ENCODE measurements at regions not wholly inside any gene's neighbourhood (a gene's known extent, or its start where the extent isn't known, plus 50 kb on each side); places are given as distances from the start of the nearest gene placed in this dataset.

DNA sequence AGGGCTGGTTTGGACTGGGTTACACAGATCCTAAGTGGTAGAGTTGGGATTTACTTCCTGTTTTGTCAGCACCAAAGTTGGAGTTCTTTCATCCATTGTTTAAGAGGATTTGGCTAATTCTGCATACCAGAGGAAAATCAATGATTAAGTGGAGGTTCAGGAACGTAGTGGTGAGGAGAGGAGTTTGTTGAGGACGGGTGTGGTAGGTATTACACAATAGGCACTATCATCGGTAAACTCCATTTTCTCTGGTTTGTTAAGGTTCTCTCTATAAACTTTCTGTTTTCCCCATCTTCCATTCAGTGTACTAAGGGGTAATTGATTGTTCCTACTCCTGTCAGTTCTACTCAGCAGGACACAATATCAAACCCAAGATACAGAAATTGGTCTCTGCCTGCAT lies 107.5 kb upstream of the VCX2 start:
- TF ChIP-seq, protein P1, sequence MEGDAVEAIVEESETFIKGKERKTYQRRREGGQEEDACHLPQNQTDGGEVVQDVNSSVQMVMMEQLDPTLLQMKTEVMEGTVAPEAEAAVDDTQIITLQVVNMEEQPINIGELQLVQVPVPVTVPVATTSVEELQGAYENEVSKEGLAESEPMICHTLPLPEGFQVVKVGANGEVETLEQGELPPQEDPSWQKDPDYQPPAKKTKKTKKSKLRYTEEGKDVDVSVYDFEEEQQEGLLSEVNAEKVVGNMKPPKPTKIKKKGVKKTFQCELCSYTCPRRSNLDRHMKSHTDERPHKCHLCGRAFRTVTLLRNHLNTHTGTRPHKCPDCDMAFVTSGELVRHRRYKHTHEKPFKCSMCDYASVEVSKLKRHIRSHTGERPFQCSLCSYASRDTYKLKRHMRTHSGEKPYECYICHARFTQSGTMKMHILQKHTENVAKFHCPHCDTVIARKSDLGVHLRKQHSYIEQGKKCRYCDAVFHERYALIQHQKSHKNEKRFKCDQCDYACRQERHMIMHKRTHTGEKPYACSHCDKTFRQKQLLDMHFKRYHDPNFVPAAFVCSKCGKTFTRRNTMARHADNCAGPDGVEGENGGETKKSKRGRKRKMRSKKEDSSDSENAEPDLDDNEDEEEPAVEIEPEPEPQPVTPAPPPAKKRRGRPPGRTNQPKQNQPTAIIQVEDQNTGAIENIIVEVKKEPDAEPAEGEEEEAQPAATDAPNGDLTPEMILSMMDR (IDR thresholded peaks at IDR 0.05) = no peak
- Histone ChIP-seq H3K36me3 (ENCODE audit: low read depth) (no peaks in the 10 kb centered on the region), H3K4me3 (no peak overlapping the region), H3K9me3 (no peaks in the 10 kb centered on the region), H3K4me1 (ENCODE audit: low read depth) (no peaks in the 10 kb centered on the region)
- DNase-seq (no peak), ATAC-seq (no peak)
- intact Hi-C loops (cut with DNase I, micrococcal nuclease) = no loop called here

DNA sequence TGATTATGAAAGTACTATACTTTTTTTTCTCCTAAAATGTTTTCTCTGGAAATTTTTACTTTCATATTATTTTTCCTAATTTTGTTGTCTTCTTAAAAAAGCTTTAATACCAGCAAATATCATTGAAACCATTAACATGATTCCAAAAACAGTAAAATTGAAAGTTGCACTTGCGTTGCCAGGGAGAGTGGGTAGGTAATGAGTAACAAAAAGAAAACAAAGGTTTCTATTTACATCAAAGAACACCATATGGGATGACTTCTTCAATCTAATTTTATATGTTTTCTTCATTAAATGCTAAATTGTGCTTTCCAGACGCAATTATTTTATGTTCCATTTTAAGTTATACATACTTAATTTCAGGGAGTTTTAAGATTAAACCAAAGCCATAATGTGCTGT lies 108.3 kb upstream of the VCX2 start:
- TF ChIP-seq, protein P1 (IDR thresholded peaks at IDR 0.05) = no peak
- Histone ChIP-seq H3K4me1 (ENCODE audit: low read depth) (no peaks in the 10 kb centered on the region), H3K4me3 (no peak overlapping the region), H3K36me3 (ENCODE audit: low read depth) (no peaks in the 10 kb centered on the region), H3K9me3 (no peaks in the 10 kb centered on the region)
- DNase-seq (no peak), ATAC-seq (no peak)
- intact Hi-C loops (cut with DNase I, micrococcal nuclease) = no loop called here

DNA sequence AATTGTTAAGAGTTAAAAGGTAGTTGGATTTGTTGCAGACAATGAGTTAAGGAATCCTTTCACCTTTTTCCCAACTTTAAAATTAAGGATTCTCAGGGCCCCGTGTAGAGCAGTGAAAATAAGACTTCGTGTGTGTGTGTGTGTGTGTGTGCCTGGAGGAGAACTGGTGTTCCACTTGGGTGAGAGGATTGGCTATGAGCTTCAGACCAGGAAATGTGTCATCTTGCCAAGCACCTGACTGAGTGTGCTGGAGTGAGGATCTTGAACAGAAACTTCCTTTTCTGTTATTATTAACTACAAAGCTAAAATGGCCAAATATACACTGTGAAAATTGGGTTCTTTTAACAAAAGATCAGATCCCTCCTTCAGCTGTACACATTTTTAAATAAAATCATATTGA lies 113.1 kb upstream of the VCX2 start:
- intact Hi-C loops (cut with DNase I, micrococcal nuclease) = no loop called here
- DNase-seq = no peak
- Histone ChIP-seq H3K4me1 (ENCODE audit: low read depth) (no peaks in the 10 kb centered on the region), H3K9me3 (no peaks in the 10 kb centered on the region), H3K4me3 (no peak overlapping the region), H3K36me3 (ENCODE audit: low read depth) (no peaks in the 10 kb centered on the region)
- TF ChIP-seq, protein P1 (IDR thresholded peaks at IDR 0.05) = no peak
- no peak for ATAC-seq

DNA sequence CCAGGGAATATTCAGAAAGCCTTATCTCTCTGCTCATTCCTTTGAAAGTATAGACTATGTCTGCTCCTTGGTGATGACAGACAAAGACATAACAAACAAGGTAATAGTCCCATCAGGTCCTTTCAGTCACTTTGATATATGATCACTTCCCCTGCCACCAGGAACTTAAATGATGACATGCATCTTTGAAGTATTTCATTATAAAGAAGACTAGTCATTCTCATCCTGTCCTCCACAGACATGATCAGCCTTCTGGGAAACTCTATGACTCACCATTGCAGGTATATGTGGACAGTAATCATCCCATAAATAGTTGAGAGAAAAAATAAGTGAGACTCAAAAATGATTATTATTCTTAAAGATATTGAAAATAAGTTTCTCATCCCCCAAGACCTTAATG lies 117.5 kb upstream of the VCX2 start:
- DNase-seq = no peak
- no peak overlapping the region for H3K4me3 ChIP-seq
- H3K36me3 ChIP-seq (ENCODE audit: low read depth) = no peaks in the 10 kb centered on the region
- no peaks in the 10 kb centered on the region for H3K4me1 ChIP-seq (ENCODE audit: low read depth)
- no peaks in the 10 kb centered on the region for H3K9me3 ChIP-seq
- no peak for ATAC-seq
- intact Hi-C loops (cut with DNase I, micrococcal nuclease) = no loop called here
- TF ChIP-seq, protein P1 (IDR thresholded peaks at IDR 0.05) = no peak

DNA sequence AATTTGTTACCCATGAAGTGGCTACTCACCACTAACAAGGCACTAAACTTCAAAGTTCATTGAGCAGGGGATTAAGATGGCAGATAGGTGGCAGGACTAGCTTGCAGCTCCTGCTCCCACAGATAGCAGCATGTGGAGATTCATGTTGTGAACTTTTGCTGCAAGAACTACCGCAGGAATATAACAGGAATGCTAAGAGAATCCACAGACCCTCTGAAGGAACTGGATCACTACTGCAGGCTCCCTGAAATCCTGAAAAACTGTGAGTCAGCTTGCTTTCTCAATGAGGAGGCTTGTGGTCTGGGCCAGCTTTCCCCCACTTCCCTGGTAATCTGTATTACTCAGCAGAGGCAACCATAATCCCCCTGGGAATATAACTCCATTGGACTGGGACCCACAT lies 118.5 kb upstream of the VCX2 start:
- no peak for ATAC-seq
- DNase-seq = no peak
- H3K4me1 ChIP-seq (ENCODE audit: low read depth) = no peaks in the 10 kb centered on the region
- TF ChIP-seq, protein P1 (IDR thresholded peaks at IDR 0.05) = no peak
- no peaks in the 10 kb centered on the region for H3K9me3 ChIP-seq
- intact Hi-C loops (cut with DNase I, micrococcal nuclease) = no loop called here
- no peaks in the 10 kb centered on the region for H3K36me3 ChIP-seq (ENCODE audit: low read depth)
- H3K4me3 ChIP-seq = no peak overlapping the region

DNA sequence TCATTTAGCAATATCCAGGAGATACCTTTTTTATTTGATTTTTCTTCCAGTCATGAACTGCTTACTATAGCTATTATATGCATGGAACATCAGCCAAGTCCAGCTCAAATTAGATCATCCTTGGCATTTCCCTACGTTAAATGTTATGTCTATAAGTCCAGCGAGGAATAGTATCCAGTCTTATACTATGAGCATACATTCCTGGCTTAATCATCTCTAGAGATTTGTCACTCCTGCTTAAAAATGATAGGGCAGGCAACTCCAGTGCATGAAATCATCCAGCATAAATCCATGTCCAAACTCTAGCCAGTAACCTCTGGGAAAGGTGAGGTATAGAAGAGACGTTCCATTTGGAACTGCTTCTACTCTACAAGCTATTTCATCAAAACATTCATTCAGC lies 126.7 kb upstream of the VCX2 start:
- DNase-seq = no peak
- Histone ChIP-seq H3K9me3 (no peaks in the 10 kb centered on the region), H3K4me3 (no peak overlapping the region), H3K4me1 (ENCODE audit: low read depth) (no peaks in the 10 kb centered on the region), H3K36me3 (ENCODE audit: low read depth) (no peaks in the 10 kb centered on the region)
- intact Hi-C loops (cut with DNase I, micrococcal nuclease) = no loop called here
- no peak for ATAC-seq
- TF ChIP-seq, protein P1 (IDR thresholded peaks at IDR 0.05) = no peak
